NB4 (cell line): ENCODE measurements at regions not wholly inside any gene's neighbourhood (a gene's known extent, or its start where the extent isn't known, plus 50 kb on each side); places are given as distances from the start of the nearest gene placed in this dataset.

Experiments
- DNase-seq: peaks from one replicate; pipeline ENCODE4 v3.0.0; 2010; ENCODE audit warnings: low read depth
- H3K4me3 ChIP-seq: one replicate; pipeline ENCODE4 v1.5.1; 2011; ENCODE audit warnings: mild to moderate bottlenecking, low read depth, low read length, moderate library complexity
- MYC ChIP-seq: IDR thresholded peaks from 2 replicates; pipeline ENCODE4 v1.6.1; 2011; ENCODE audit warnings: low read depth, low read length
- POLR2A ChIP-seq: IDR thresholded peaks from 2 replicates; pipeline ENCODE4 v1.6.1; 2011; ENCODE audit warnings: mild to moderate bottlenecking; ENCODE audit not compliant: insufficient read length; ENCODE audit errors: extremely low read depth
- TF ChIP-seq, protein P1 (sequence below): IDR thresholded peaks from one replicate; pipeline ENCODE4 v1.5.1; 2012; ENCODE audit warnings: low read depth, low read length
- TF ChIP-seq, protein P2 (sequence below): IDR thresholded peaks from 2 replicates; pipeline ENCODE4 v1.6.1; 2011; ENCODE audit warnings: low read depth, low read length

DNA sequence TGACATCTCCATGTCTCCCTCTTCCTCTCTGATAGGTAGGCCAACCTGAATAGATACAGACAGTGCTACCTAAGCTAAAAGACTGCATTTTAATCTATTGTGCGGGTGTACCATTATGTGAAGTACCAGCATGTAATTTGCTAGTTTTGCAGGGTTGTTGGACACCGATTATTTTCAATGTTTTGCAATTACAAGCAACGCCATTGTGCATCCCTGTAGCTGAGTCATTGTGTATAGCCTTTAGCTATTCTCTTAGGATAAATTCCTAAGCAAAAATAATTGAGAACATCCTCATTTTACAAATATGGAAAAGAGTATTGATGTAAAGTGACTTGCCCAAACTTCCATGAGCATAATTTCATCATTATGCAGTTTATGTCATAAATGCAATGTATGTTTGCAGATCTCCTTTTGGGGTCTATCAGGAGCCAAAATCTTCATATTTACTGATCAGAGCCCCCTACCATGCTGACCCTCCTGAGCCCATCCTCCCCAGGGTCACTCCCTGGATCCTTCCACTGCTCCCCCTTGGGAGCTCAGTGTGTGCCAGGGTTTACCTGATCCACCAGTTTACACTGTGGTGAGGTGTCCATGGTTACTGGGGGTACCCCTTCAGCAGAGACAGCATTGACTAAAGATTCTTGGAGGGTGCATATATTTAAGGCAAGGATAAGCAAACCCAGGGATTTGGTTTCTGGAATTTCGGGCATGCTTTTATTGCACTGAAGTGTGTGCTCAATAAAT lies 80.6 kb downstream of the CCDC185 start:
- TF ChIP-seq, protein P1, sequence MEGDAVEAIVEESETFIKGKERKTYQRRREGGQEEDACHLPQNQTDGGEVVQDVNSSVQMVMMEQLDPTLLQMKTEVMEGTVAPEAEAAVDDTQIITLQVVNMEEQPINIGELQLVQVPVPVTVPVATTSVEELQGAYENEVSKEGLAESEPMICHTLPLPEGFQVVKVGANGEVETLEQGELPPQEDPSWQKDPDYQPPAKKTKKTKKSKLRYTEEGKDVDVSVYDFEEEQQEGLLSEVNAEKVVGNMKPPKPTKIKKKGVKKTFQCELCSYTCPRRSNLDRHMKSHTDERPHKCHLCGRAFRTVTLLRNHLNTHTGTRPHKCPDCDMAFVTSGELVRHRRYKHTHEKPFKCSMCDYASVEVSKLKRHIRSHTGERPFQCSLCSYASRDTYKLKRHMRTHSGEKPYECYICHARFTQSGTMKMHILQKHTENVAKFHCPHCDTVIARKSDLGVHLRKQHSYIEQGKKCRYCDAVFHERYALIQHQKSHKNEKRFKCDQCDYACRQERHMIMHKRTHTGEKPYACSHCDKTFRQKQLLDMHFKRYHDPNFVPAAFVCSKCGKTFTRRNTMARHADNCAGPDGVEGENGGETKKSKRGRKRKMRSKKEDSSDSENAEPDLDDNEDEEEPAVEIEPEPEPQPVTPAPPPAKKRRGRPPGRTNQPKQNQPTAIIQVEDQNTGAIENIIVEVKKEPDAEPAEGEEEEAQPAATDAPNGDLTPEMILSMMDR: no peak
- TF ChIP-seq, protein P2, sequence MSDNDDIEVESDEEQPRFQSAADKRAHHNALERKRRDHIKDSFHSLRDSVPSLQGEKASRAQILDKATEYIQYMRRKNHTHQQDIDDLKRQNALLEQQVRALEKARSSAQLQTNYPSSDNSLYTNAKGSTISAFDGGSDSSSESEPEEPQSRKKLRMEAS: no peak
- no peak for TF ChIP-seq POLR2A
- TF ChIP-seq MYC: no peak
- no peak overlapping the region for H3K4me3 ChIP-seq
- no peak for DNase-seq

DNA sequence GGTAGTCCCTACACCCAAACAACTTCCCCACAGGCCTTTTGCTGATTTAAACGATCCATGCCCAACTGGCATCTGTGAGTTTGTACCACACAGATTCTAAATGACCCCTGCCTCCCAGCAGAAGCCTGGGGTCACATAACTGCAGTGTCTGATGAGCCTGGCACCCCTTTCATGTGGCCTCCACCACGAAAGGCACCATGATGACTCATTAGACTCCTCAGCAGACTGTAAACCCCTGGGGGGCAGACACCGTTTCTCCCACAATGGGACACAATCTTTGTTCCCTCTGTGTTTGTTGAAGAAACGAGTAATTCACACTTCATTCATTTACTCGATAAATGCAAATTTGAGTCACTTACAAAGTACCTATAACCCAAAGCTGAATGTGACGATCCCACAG lies 81.6 kb downstream of the CCDC185 start:
- no peak overlapping the region for H3K4me3 ChIP-seq
- TF ChIP-seq, protein P1: no peak
- TF ChIP-seq MYC (no peak), POLR2A (no peak)
- TF ChIP-seq, protein P2: no peak
- peak; percentile 5 for DNase-seq

DNA sequence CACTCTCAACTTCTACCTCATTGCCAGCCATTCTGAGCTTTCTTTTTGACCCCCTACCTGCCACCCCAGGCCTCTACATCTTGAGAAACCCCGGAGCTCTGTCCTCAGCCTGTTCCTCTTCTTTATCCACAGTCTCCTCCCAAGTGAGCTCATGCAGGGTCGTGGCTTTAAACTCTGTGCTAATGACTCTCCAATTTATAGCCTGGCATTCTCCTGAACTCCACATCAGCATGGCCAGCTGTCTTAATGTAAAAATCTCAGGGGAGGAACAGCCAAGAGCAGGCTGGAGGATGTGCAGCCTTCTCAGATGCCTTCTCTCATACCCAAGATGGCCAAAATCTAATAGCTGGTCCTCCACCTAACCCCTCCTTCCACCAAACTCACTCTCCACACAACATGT lies 84.2 kb downstream of the CCDC185 start:
- H3K4me3 ChIP-seq: no peak overlapping the region
- TF ChIP-seq POLR2A (no peak), MYC (no peak)
- TF ChIP-seq, protein P1: no peak
- TF ChIP-seq, protein P2: no peak
- DNase-seq: no peak

GRCh38 chr1:223478606-223479005 lies 85.4 kb downstream of the CCDC185 start:
- DNase-seq: no peak
- H3K4me3 ChIP-seq: no peak overlapping the region
- TF ChIP-seq, protein P2: no peak
- TF ChIP-seq MYC: no peak
- TF ChIP-seq, protein P1: no peak
- TF ChIP-seq POLR2A: no peak

GRCh38 chr1:223479261-223479660 lies 86.0 kb downstream of the CCDC185 start:
- H3K4me3 ChIP-seq: no peak overlapping the region
- TF ChIP-seq MYC: no peak
- TF ChIP-seq POLR2A: no peak
- TF ChIP-seq, protein P2: no peak
- TF ChIP-seq, protein P1: no peak
- DNase-seq: peak; percentile 20
